H9 (cell line): ENCODE measurements at regions not wholly inside any gene's neighbourhood (a gene's known extent, or its start where the extent isn't known, plus 50 kb on each side); places are given as distances from the start of the nearest gene placed in this dataset.

ENCODE experiments used
- DNase-seq: peaks from one replicate; pipeline ENCODE4 v3.0.0-alpha.2; 2017
- H2AFZ ChIP-seq: one replicate; pipeline ENCODE4 v1.6.1; 2013; ENCODE audit warnings: mild to moderate bottlenecking, low read length, control low read depth, moderate library complexity
- H2AK5ac ChIP-seq: 2 replicates; pipeline ENCODE4 v1.6.1; 2013; ENCODE audit warnings: low read length, control low read depth, mixed read lengths; ENCODE audit not compliant: insufficient read length
- H2BK120ac ChIP-seq: one replicate; pipeline ENCODE4 v1.6.1; 2013; ENCODE audit warnings: low read depth, mild to moderate bottlenecking, low read length, control low read depth, inconsistent platforms; ENCODE audit not compliant: poor library complexity, severe bottlenecking
- H2BK12ac ChIP-seq: 2 replicates; pipeline ENCODE4 v1.6.1; 2013; ENCODE audit warnings: low read length, control low read depth, mixed read lengths, low read depth; ENCODE audit not compliant: insufficient read length
- H2BK15ac ChIP-seq: 2 replicates; pipeline ENCODE4 v1.6.1; 2013; ENCODE audit warnings: low read depth, low read length, control low read depth
- H2BK20ac ChIP-seq: one replicate; pipeline ENCODE4 v1.6.1; 2013; ENCODE audit warnings: low read depth, mild to moderate bottlenecking, low read length, control low read depth, inconsistent platforms; ENCODE audit not compliant: poor library complexity, severe bottlenecking
- H2BK5ac ChIP-seq: 2 replicates; pipeline ENCODE4 v1.6.1; 2013; ENCODE audit warnings: low read length, control low read depth, mixed read lengths; ENCODE audit not compliant: insufficient read length
- H3K14ac ChIP-seq: 2 replicates; pipeline ENCODE4 v1.6.1; 2013; ENCODE audit warnings: low read length, control low read depth; ENCODE audit not compliant: insufficient read depth
- H3K18ac ChIP-seq: 2 replicates; pipeline ENCODE4 v1.6.1; 2013; ENCODE audit warnings: low read depth, mild to moderate bottlenecking, mixed read lengths, low read length, control low read depth; ENCODE audit not compliant: insufficient read length
- H3K23ac ChIP-seq: 2 replicates; pipeline ENCODE4 v1.6.1; 2013; ENCODE audit warnings: low read length, control low read depth, mixed read lengths, low read depth; ENCODE audit not compliant: insufficient read length
- H3K23me2 ChIP-seq: 2 replicates; pipeline ENCODE4 v1.6.1; 2013; ENCODE audit warnings: low read depth, mild to moderate bottlenecking, mixed read lengths, low read length, control low read depth; ENCODE audit not compliant: insufficient read length, poor library complexity, severe bottlenecking
- H3K27ac ChIP-seq: 2 replicates; pipeline ENCODE4 v1.5.1; 2013; ENCODE audit warnings: low read length, control low read depth, mixed read lengths, low read depth; ENCODE audit not compliant: insufficient read length
- H3K27me3 ChIP-seq: 2 replicates; pipeline ENCODE4 v1.6.1; 2013; ENCODE audit warnings: low read length, control low read depth, inconsistent platforms; ENCODE audit not compliant: insufficient read depth
- H3K4ac ChIP-seq: 2 replicates; pipeline ENCODE4 v1.6.1; 2013; ENCODE audit warnings: low read depth, mild to moderate bottlenecking, control low read depth, inconsistent platforms, low read length, moderate library complexity
- H3K4me1 ChIP-seq: 2 replicates; pipeline ENCODE4 v1.6.1; 2013; ENCODE audit warnings: low read length, control low read depth, inconsistent platforms; ENCODE audit not compliant: insufficient read depth
- H3K4me2 ChIP-seq: 2 replicates; pipeline ENCODE4 v1.6.1; 2013; ENCODE audit warnings: low read length, control low read depth, mixed read lengths; ENCODE audit not compliant: insufficient read length, insufficient read depth
- H3K56ac ChIP-seq: 2 replicates; pipeline ENCODE4 v1.6.1; 2013; ENCODE audit warnings: low read depth, mild to moderate bottlenecking, mixed read lengths, low read length, control low read depth; ENCODE audit not compliant: insufficient read length
- H3K79me1 ChIP-seq: 2 replicates; pipeline ENCODE4 v1.6.1; 2013; ENCODE audit warnings: low read depth, mild to moderate bottlenecking, moderate library complexity, low read length, control low read depth, inconsistent platforms; ENCODE audit not compliant: insufficient read depth, poor library complexity, severe bottlenecking
- H3K79me2 ChIP-seq: 2 replicates; pipeline ENCODE4 v1.6.1; 2013; ENCODE audit warnings: low read length, control low read depth, inconsistent platforms; ENCODE audit not compliant: insufficient read depth
- H3K9ac ChIP-seq: 2 replicates; pipeline ENCODE4 v1.6.1; 2013; ENCODE audit warnings: low read length, control low read depth, mixed read lengths; ENCODE audit not compliant: insufficient read length; ENCODE audit errors: extremely low read depth
- H3K9me3 ChIP-seq: one replicate; pipeline ENCODE4 v1.6.1; 2013; ENCODE audit warnings: low read depth, low read length, inconsistent platforms; ENCODE audit not compliant: control insufficient read depth
- H3T11ph ChIP-seq: one replicate; pipeline ENCODE4 v1.6.1; 2013; ENCODE audit warnings: mild to moderate bottlenecking, low read length, control low read depth, inconsistent platforms
- H4K20me1 ChIP-seq: one replicate; pipeline ENCODE4 v1.6.1; 2013; ENCODE audit not compliant: control insufficient read depth, insufficient read length, insufficient read depth
- H4K5ac ChIP-seq: 2 replicates; pipeline ENCODE4 v1.6.1; 2013; ENCODE audit warnings: low read depth, mild to moderate bottlenecking, mixed read lengths, low read length, control low read depth; ENCODE audit not compliant: insufficient read length
- H4K8ac ChIP-seq: replicated peaks from 2 replicates; pipeline ENCODE4 v1.6.1; 2013; ENCODE audit warnings: low read length, control low read depth, mixed read lengths, low read depth; ENCODE audit not compliant: insufficient read length
- H4K91ac ChIP-seq: 2 replicates; pipeline ENCODE4 v1.6.1; 2013; ENCODE audit warnings: low read depth, mild to moderate bottlenecking, moderate library complexity, mixed read lengths, low read length, control low read depth; ENCODE audit not compliant: insufficient read length
- H3K27ac Mint-ChIP-seq, 3 experiments: 2 replicates in 2 of 3; 3 replicates in 1 of 3; pipeline ENCODE4 v1.8.0; 2020 to 2021; ENCODE audit warnings: mixed read lengths in 3 of 3, mild to moderate bottlenecking in 1 of 3, moderate library complexity in 1 of 3
- H3K27me3 Mint-ChIP-seq: 2 replicates; pipeline ENCODE4 v1.8.0; 2021; ENCODE audit warnings: low read depth, mild to moderate bottlenecking, moderate library complexity, mixed read lengths
- H3K36me3 Mint-ChIP-seq, 3 experiments: 2 replicates in 2 of 3; 3 replicates in 1 of 3; pipeline ENCODE4 v1.8.0; 2020 to 2021; ENCODE audit warnings: low read depth in 3 of 3, mixed read lengths in 3 of 3; ENCODE audit not compliant: insufficient read depth in 1 of 3
- H3K4me1 Mint-ChIP-seq, 2 experiments: 2 replicates each; pipeline ENCODE4 v1.8.0; 2020; ENCODE audit warnings: mixed read lengths in 2 of 2
- H3K4me3 Mint-ChIP-seq, 2 experiments: 2 replicates in 1 of 2; 3 replicates in 1 of 2; pipeline ENCODE4 v1.8.0; 2020 to 2021; ENCODE audit warnings: mild to moderate bottlenecking in 2 of 2, mixed read lengths in 2 of 2, moderate library complexity in 1 of 2
- H3K9me3 Mint-ChIP-seq, 2 experiments: 2 replicates in 1 of 2; 3 replicates in 1 of 2; pipeline ENCODE4 v1.8.0; 2020; ENCODE audit warnings: mild to moderate bottlenecking in 2 of 2, mixed read lengths in 2 of 2, moderate library complexity in 1 of 2
- WGBS: extraction: QIAGEN DNeasy Blood & Tissue Kit; methylation state at CpG from one replicate; pipeline ENCODE4 v1.1.7; 2013; ENCODE audit warnings: missing lambda C conversion rate, low lambda C conversion rate, mixed read lengths; ENCODE audit not compliant: insufficient read length; ENCODE audit errors: extremely low coverage; 5-methylcytosine and 5-hydroxymethylcytosine counted together
- TF ChIP-seq, protein P1 (sequence below): fragments of 200-600 bp; sonication (generic); conservative IDR thresholded peaks from 3 replicates; pipeline ENCODE4 v1.8.0; 2021; ENCODE audit warnings: antibody characterized with exemption, mild to moderate bottlenecking

DNA sequence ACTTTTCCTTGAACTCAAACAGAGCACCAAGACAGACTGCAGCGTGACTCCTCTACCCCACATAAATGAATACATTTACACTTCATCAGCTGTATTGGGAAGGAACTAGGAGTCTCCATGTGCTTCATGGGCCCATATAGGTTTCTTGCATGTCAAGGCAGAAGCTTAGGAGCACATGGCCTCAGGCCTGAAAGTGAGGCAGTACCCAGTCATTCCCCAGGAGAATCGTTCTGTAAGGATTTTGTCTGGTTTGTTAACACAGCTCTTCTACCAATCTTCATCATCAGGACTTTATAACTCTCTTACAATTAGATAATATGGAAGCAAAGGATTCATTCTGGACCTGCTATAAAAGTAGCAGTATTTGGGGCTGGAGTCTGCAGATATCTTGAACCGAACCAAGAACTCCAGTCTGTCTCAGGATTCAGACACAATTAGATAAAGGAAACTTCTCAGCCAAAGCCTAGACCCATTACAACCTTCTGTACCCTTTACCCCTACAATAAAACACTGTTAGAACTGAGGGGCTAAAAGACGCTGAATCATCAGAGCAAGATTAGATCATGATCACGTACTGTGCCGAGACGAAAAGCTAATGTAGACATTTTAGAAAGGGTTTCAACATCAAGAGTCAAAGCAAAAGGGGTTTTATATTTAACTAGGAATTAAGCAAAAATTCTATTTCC, 385.5 kb upstream of the SLC30A5 start:
- Histone ChIP-seq H2AFZ (no peak overlapping the region), H3K27ac (no peak overlapping the region), H3K4ac (no peak overlapping the region), H2BK15ac (no peak overlapping the region), H3K4me2 (no peak overlapping the region), H3K9me3 (no peaks in the 10 kb centered on the region), H2BK20ac (no peak overlapping the region), H3K79me2 (no peaks in the 10 kb centered on the region), H3K23me2 (no peaks in the 10 kb centered on the region), H3K27me3 (no peaks in the 10 kb centered on the region), H2AK5ac (no peak overlapping the region), H3K4me1 (no peaks in the 10 kb centered on the region), H3K9ac (no peak overlapping the region), H3K18ac (no peak overlapping the region), H2BK120ac (no peak overlapping the region), H4K91ac (no peak overlapping the region), H3K79me1 (no peaks in the 10 kb centered on the region), H4K5ac (no peak overlapping the region), H4K8ac (no peak overlapping the region), H4K20me1 (no peaks in the 10 kb centered on the region), H3K14ac (no peak overlapping the region), H3K23ac (no peak overlapping the region), H3K56ac (no peak overlapping the region), H2BK5ac (no peak overlapping the region), H2BK12ac (no peak overlapping the region), H3T11ph (no peak overlapping the region)
- DNase-seq = no peak
- Mint-ChIP-seq H3K27me3 (no peaks in the 10 kb centered on the region), H3K4me3 (no peak overlapping the region), H3K27ac (no peak overlapping the region), H3K9me3 (peaks cover 0 to 4% of the 10 kb centered on the region in 2 experiments; a peak in 2 of 5 replicates), H3K36me3 (no peaks in the 10 kb centered on the region; a peak in 1 of 7 replicates), H3K4me1 (peaks cover 0 to 5% of the 10 kb centered on the region in 2 experiments; a peak in 1 of 4 replicates)
- TF ChIP-seq, protein P1, sequence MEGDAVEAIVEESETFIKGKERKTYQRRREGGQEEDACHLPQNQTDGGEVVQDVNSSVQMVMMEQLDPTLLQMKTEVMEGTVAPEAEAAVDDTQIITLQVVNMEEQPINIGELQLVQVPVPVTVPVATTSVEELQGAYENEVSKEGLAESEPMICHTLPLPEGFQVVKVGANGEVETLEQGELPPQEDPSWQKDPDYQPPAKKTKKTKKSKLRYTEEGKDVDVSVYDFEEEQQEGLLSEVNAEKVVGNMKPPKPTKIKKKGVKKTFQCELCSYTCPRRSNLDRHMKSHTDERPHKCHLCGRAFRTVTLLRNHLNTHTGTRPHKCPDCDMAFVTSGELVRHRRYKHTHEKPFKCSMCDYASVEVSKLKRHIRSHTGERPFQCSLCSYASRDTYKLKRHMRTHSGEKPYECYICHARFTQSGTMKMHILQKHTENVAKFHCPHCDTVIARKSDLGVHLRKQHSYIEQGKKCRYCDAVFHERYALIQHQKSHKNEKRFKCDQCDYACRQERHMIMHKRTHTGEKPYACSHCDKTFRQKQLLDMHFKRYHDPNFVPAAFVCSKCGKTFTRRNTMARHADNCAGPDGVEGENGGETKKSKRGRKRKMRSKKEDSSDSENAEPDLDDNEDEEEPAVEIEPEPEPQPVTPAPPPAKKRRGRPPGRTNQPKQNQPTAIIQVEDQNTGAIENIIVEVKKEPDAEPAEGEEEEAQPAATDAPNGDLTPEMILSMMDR = no peak
- WGBS = no CpG with 5 or more reads among the region's 7 CpGs
